H1 (cell line): ENCODE measurements at regions not wholly inside any gene's neighbourhood (a gene's known extent, or its start where the extent isn't known, plus 50 kb on each side); places are given as distances from the start of the nearest gene placed in this dataset.

Experiments
- CTCF ChIA-PET: fragments of 300-600 bp; sonication (Branson Sonifier 250); formaldehyde crosslinking; loops from one replicate; lab custom pipeline; 2021; ENCODE audit not compliant: partially characterized antibody; lab: Charles Lee
- POLR2A ChIA-PET: fragments of 300-600 bp; sonication (Branson Sonifier 250); formaldehyde crosslinking; loops from one replicate; lab custom pipeline; 2021; ENCODE audit warnings: inconsistent platforms; ENCODE audit not compliant: partially characterized antibody; lab: Charles Lee
- DNase-seq, 2 experiments: peaks; one replicate each; pipeline versions ENCODE4 v3.0.0 to v3.0.0-alpha.2; 2010 to 2022; ENCODE audit warnings: low spot score in 2 of 2, low read depth in 1 of 2, mixed read lengths in 1 of 2
- FAIRE-seq: peaks from 2 replicates; lab custom pipeline; 2011; peaks lifted over from hg19 to GRCh38; lab: Jason Lieb, UNC
- H2AFZ ChIP-seq: 2 replicates; pipeline ENCODE4 v1.8.1; 2012; ENCODE audit warnings: low read length, inconsistent platforms
- H2AK5ac ChIP-seq: 2 replicates; pipeline ENCODE4 v1.6.1; 2013; ENCODE audit warnings: low read depth, low read length
- H2BK120ac ChIP-seq: replicated peaks from 2 replicates; pipeline ENCODE3; 2013; ENCODE audit warnings: low read depth, low read length, inconsistent platforms
- H2BK12ac ChIP-seq: 2 replicates; pipeline ENCODE4 v1.6.1; 2013; ENCODE audit warnings: low read depth, low read length
- H2BK15ac ChIP-seq: 2 replicates; pipeline ENCODE4 v1.6.1; 2013; ENCODE audit warnings: low read length
- H2BK20ac ChIP-seq: 2 replicates; pipeline ENCODE4 v1.6.1; 2013; ENCODE audit warnings: low read length
- H2BK5ac ChIP-seq: 2 replicates; pipeline ENCODE4 v1.6.1; 2013; ENCODE audit warnings: low read depth, low read length
- H3K14ac ChIP-seq: 2 replicates; pipeline ENCODE4 v1.6.1; 2013; ENCODE audit warnings: inconsistent platforms; ENCODE audit not compliant: insufficient read length
- H3K18ac ChIP-seq: 2 replicates; pipeline ENCODE4 v1.6.1; 2013; ENCODE audit warnings: low read length; ENCODE audit errors: extremely low read depth
- H3K23ac ChIP-seq: 2 replicates; pipeline ENCODE4 v1.6.1; 2013; ENCODE audit warnings: inconsistent platforms; ENCODE audit not compliant: insufficient read length
- H3K23me2 ChIP-seq: 2 replicates; pipeline ENCODE4 v1.6.1; 2013; ENCODE audit warnings: low read depth, low read length
- H3K27ac ChIP-seq: 2 replicates; pipeline ENCODE4 v1.6.1; 2011; ENCODE audit warnings: low read depth, low read length, inconsistent platforms
- H3K27me3 ChIP-seq, 4 experiments: replicated peaks in 1 of 4; 1 replicate in 1 of 4; 2 replicates in 3 of 4; pipeline versions ENCODE4 v1.6.1 to v1.8.1; 2011 to 2013; ENCODE audit warnings: low read length in 3 of 4, mild to moderate bottlenecking in 3 of 4, inconsistent platforms in 2 of 4, mixed read lengths in 2 of 4, moderate library complexity in 1 of 4; ENCODE audit not compliant: control insufficient read depth in 3 of 4, insufficient read depth in 3 of 4; ENCODE audit errors: extremely low read depth in 1 of 4
- H3K36me3 ChIP-seq, 4 experiments: 2 replicates each; pipeline versions ENCODE4 v1.6.1 to v1.8.1; 2011 to 2013; ENCODE audit warnings: mild to moderate bottlenecking in 4 of 4, low read length in 3 of 4, moderate library complexity in 2 of 4, control low read depth in 1 of 4, inconsistent platforms in 1 of 4; ENCODE audit not compliant: insufficient read depth in 4 of 4, control insufficient read depth in 2 of 4
- H3K4ac ChIP-seq: replicated peaks from 2 replicates; pipeline ENCODE3; 2013; ENCODE audit warnings: low read length, low read depth, mixed read lengths, inconsistent platforms; ENCODE audit not compliant: insufficient read length
- H3K4me1 ChIP-seq, 4 experiments: replicated peaks in 1 of 4; 1 replicate in 1 of 4; 2 replicates in 3 of 4; pipeline versions ENCODE4 v1.6.1 to v1.8.1; 2011 to 2013; ENCODE audit warnings: low read length in 3 of 4, inconsistent platforms in 2 of 4, mixed read lengths in 1 of 4; ENCODE audit not compliant: insufficient read depth in 4 of 4, control insufficient read depth in 3 of 4
- H3K4me2 ChIP-seq, 2 experiments: 2 replicates each; pipeline versions ENCODE4 v1.6.1 to v1.8.1; 2011 to 2013; ENCODE audit warnings: low read depth in 2 of 2, low read length in 2 of 2, control low read depth in 1 of 2, inconsistent platforms in 1 of 2, mild to moderate bottlenecking in 1 of 2; ENCODE audit not compliant: insufficient read depth in 1 of 2
- H3K4me3 ChIP-seq, 4 experiments: fragments of 200-600, 300-600 bp in 1 of 4; sonication (generic), shearing (Covaris generic), sonication (Bioruptor Twin) in 1 of 4; 2 replicates each; pipeline versions ENCODE4 v1.5.1 to v1.8.1; 2011 to 2016; ENCODE audit warnings: low read length in 4 of 4, low read depth in 3 of 4, control low read depth in 2 of 4, inconsistent platforms in 2 of 4, mild to moderate bottlenecking in 2 of 4, mixed read lengths in 1 of 4, moderate library complexity in 1 of 4; ENCODE audit not compliant: insufficient read depth in 2 of 4; ENCODE audit errors: extremely low read depth in 1 of 4
- H3K56ac ChIP-seq: replicated peaks from 2 replicates; pipeline ENCODE3; 2013; ENCODE audit warnings: low read depth, mild to moderate bottlenecking, mixed read lengths, low read length, inconsistent platforms; ENCODE audit not compliant: insufficient read length
- H3K79me1 ChIP-seq: 2 replicates; pipeline ENCODE4 v1.6.1; 2013; ENCODE audit warnings: low read depth, low read length, control low read depth
- H3K79me2 ChIP-seq, 2 experiments: 2 replicates each; pipeline versions ENCODE4 v1.6.1 to v1.8.1; 2012 to 2013; ENCODE audit warnings: low read length in 2 of 2, mild to moderate bottlenecking in 2 of 2, inconsistent platforms in 1 of 2; ENCODE audit not compliant: insufficient read depth in 2 of 2, control insufficient read depth in 1 of 2
- H3K9ac ChIP-seq, 4 experiments: replicated peaks in 1 of 4; 1 replicate in 1 of 4; 2 replicates in 3 of 4; pipeline versions ENCODE4 v1.6.1 to v1.8.1; 2011 to 2013; ENCODE audit warnings: low read depth in 3 of 4, low read length in 3 of 4, control low read depth in 2 of 4, mild to moderate bottlenecking in 2 of 4, moderate library complexity in 2 of 4, inconsistent platforms in 1 of 4; ENCODE audit errors: extremely low read depth in 1 of 4
- H3K9me3 ChIP-seq, 2 experiments: 2 replicates each; pipeline versions ENCODE4 v1.6.1 to v1.8.1; 2012 to 2013; ENCODE audit warnings: mild to moderate bottlenecking in 2 of 2, moderate library complexity in 2 of 2, control low read depth in 1 of 2, inconsistent platforms in 1 of 2, low read depth in 1 of 2, low read length in 1 of 2, mixed read lengths in 1 of 2; ENCODE audit not compliant: insufficient read depth in 2 of 2
- H4K20me1 ChIP-seq, 2 experiments: replicated peaks in 1 of 2; 2 replicates each; pipeline versions ENCODE3 to v1.8.1; 2011 to 2013; ENCODE audit warnings: inconsistent platforms in 2 of 2, low read length in 2 of 2, mild to moderate bottlenecking in 1 of 2; ENCODE audit not compliant: insufficient read depth in 2 of 2, control insufficient read depth in 1 of 2
- H4K5ac ChIP-seq: 2 replicates; pipeline ENCODE4 v1.6.1; 2013; ENCODE audit warnings: low read length, low read depth, mixed read lengths, inconsistent platforms; ENCODE audit not compliant: insufficient read length
- H4K8ac ChIP-seq: 2 replicates; pipeline ENCODE4 v1.8.0; 2013; ENCODE audit warnings: mild to moderate bottlenecking, moderate library complexity, low read length, inconsistent platforms; ENCODE audit not compliant: insufficient read depth; ENCODE audit errors: extremely low read depth
- H4K91ac ChIP-seq: replicated peaks from 2 replicates; pipeline ENCODE3; 2013; ENCODE audit warnings: low read length, mixed read lengths, inconsistent platforms; ENCODE audit not compliant: insufficient read length
- RAD21 ChIP-seq, 2 experiments: IDR thresholded peaks in 1 of 2; conservative IDR thresholded peaks in 1 of 2; 2 replicates each; pipeline ENCODE4 v1.6.1; 2011; ENCODE audit warnings: low read depth in 2 of 2, low read length in 2 of 2, improper control_type of control experiment in 1 of 2, inconsistent platforms in 1 of 2, mild to moderate bottlenecking in 1 of 2, moderate library complexity in 1 of 2
- SUZ12 ChIP-seq: fragments of 200-600 bp; sonication (generic); IDR thresholded peaks from 2 replicates; pipeline ENCODE4 v1.6.1; 2012; ENCODE audit warnings: mild to moderate bottlenecking, inconsistent platforms, low read length, moderate library complexity, mixed read lengths
- WGBS, 2 experiments: shearing (Covaris generic) in 1 of 2; methylation state at CpG; one replicate each; pipeline versions ENCODE4 v1.1.6 to v1.1.7; 2013 to 2015; ENCODE audit warnings: low lambda C conversion rate in 2 of 2, mixed read lengths in 2 of 2, inconsistent platforms in 1 of 2, low coverage in 1 of 2, missing lambda C conversion rate in 1 of 2; ENCODE audit not compliant: insufficient replicate concordance in 2 of 2, insufficient coverage in 1 of 2, insufficient read length in 1 of 2; ENCODE audit errors: extremely low coverage in 1 of 2, missing lambda C conversion rate in 1 of 2; 5-methylcytosine and 5-hydroxymethylcytosine counted together

GRCh38 chr11:106329273-106330018 is 252.0 kb downstream of the AASDHPPT start:
- CTCF ChIA-PET = interaction anchor here (1.0 to 1.2 kb wide), 2 partner anchors 9 to 11 kb away, joined by 4 read pairs; no protein-coding TSS in a partner anchor
- no peak overlapping the region for H2AK5ac ChIP-seq
- no peaks in the 10 kb centered on the region for H3K79me1 ChIP-seq
- H3K4ac ChIP-seq = no peak overlapping the region
- no peak overlapping the region for H2AFZ ChIP-seq
- no peak overlapping the region for H3K23ac ChIP-seq
- H3K36me3 ChIP-seq = no peaks in the 10 kb centered on the region
- no peak overlapping the region for H3K56ac ChIP-seq
- no peak overlapping the region for H4K5ac ChIP-seq
- no peak overlapping the region for H3K27ac ChIP-seq
- no peak overlapping the region for H3K9ac ChIP-seq
- no peak overlapping the region for H3K4me2 ChIP-seq
- no peaks in the 10 kb centered on the region for H3K23me2 ChIP-seq
- H3K4me1 ChIP-seq = peaks cover 3 to 8% (median 5%) of the 10 kb centered on the region in 4 experiments; a peak in 6 of 7 replicates
- H2BK5ac ChIP-seq = no peak overlapping the region
- no peak overlapping the region for H4K91ac ChIP-seq
- H2BK12ac ChIP-seq = no peak overlapping the region
- no peak overlapping the region for H3K14ac ChIP-seq
- H3K27me3 ChIP-seq = no peaks in the 10 kb centered on the region
- H2BK20ac ChIP-seq = no peak overlapping the region
- no peaks in the 10 kb centered on the region for H3K79me2 ChIP-seq
- no peak for DNase-seq
- POLR2A ChIA-PET = no interaction called here
- no peak for FAIRE-seq
- H2BK15ac ChIP-seq = no peak overlapping the region
- no peak overlapping the region for H4K8ac ChIP-seq
- WGBS, 2 experiments = 94% methylated on average over 1 of the region's 1 CpG; no CpG with 5 or more reads in 1 of the 2 experiments
- H3K18ac ChIP-seq = no peak overlapping the region
- H3K9me3 ChIP-seq = no peaks in the 10 kb centered on the region
- H3K4me3 ChIP-seq = no peak overlapping the region
- no peak overlapping the region for H2BK120ac ChIP-seq
- H4K20me1 ChIP-seq = no peaks in the 10 kb centered on the region
- TF ChIP-seq SUZ12 (no peak), RAD21 (IDR thresholded peaks at IDR 0.05 in 1 of 2, conservative IDR thresholded peaks at IDR 0.05 in 1 of 2; ENCODE audit: low read depth in 2 of 2, low read length in 2 of 2) (0 out of 4 replicates have a peak, but pooled peaks of 1 of the 2 experiments have one; percentile 2)
